Natural killer cell (primary cell): ENCODE measurements at regions not wholly inside any gene's neighbourhood (a gene's known extent, or its start where the extent isn't known, plus 50 kb on each side); places are given as distances from the start of the nearest gene placed in this dataset.

Experiments used
- ATAC-seq, 3 donors: fragments of 150-1000 bp in 2 of 3; fragments of 200-7000 bp in 1 of 3; cut with Tn5 transposase; 1 replicate in 1 of 3; 2 replicates in 2 of 3; pipeline ENCODE4 v1.10.0; 2021; ENCODE audit warnings: mild to moderate bottlenecking in 2 of 3, moderate library complexity in 2 of 3
- DNase-seq, 2 donors: peaks; one replicate each; pipeline versions ENCODE4 v3.0.0 to v3.0.0-alpha.2; 2013 to 2021; ENCODE audit warnings: mixed read lengths in 1 of 2
- H3K27ac ChIP-seq: one replicate; pipeline ENCODE4 v1.5.1; 2013; ENCODE audit warnings: mild to moderate bottlenecking, low read length
- H3K27me3 ChIP-seq: one replicate; pipeline ENCODE4 v1.6.1; 2013; ENCODE audit warnings: low read length; ENCODE audit not compliant: control insufficient read depth, insufficient read depth
- H3K36me3 ChIP-seq: one replicate; pipeline ENCODE4 v1.6.1; 2013; ENCODE audit warnings: low read length; ENCODE audit not compliant: control insufficient read depth, insufficient read depth
- H3K4me1 ChIP-seq: one replicate; pipeline ENCODE4 v1.6.1; 2013; ENCODE audit warnings: low read length; ENCODE audit not compliant: control insufficient read depth, insufficient read depth
- H3K4me3 ChIP-seq: one replicate; pipeline ENCODE4 v1.5.1; 2013; ENCODE audit warnings: low read length
- H3K9me3 ChIP-seq: one replicate; pipeline ENCODE4 v1.6.1; 2013; ENCODE audit warnings: low read length; ENCODE audit not compliant: control insufficient read depth, insufficient read depth
- H3K27ac Mint-ChIP-seq, 2 donors: one replicate each; pipeline ENCODE4 v1.8.0; 2022; ENCODE audit warnings: mild to moderate bottlenecking in 2 of 2, mixed read lengths in 2 of 2, moderate library complexity in 1 of 2
- H3K27me3 Mint-ChIP-seq, 2 donors: one replicate each; pipeline ENCODE4 v1.8.0; 2022; ENCODE audit warnings: low read depth in 2 of 2, mixed read lengths in 2 of 2
- H3K36me3 Mint-ChIP-seq: one replicate; pipeline ENCODE4 v1.8.0; 2022; ENCODE audit warnings: mixed read lengths
- H3K4me1 Mint-ChIP-seq, 2 donors: one replicate each; pipeline ENCODE4 v1.8.0; 2022; ENCODE audit warnings: mixed read lengths in 2 of 2
- H3K4me3 Mint-ChIP-seq: one replicate; pipeline ENCODE4 v1.8.0; 2022; ENCODE audit warnings: mild to moderate bottlenecking, moderate library complexity, mixed read lengths
- H3K9me3 Mint-ChIP-seq, 2 donors: one replicate each; pipeline ENCODE4 v1.8.0; 2022; ENCODE audit warnings: mixed read lengths in 2 of 2
- WGBS: methylation state at CpG from one replicate; pipeline ENCODE4 v1.1.7; 2013; ENCODE audit warnings: missing lambda C conversion rate; ENCODE audit not compliant: insufficient coverage; 5-methylcytosine and 5-hydroxymethylcytosine counted together
- intact Hi-C: fragments of 100-400 bp; cut with micrococcal nuclease; formaldehyde crosslinking; loops from one replicate; pipeline ENCODE4 v1.14.2; 2022
- TF ChIP-seq, protein P1 (sequence below): fragments of 200-600 bp; IDR thresholded peaks from one replicate; pipeline ENCODE4 v1.8.0; 2022; ENCODE audit warnings: antibody characterized with exemption

DNA sequence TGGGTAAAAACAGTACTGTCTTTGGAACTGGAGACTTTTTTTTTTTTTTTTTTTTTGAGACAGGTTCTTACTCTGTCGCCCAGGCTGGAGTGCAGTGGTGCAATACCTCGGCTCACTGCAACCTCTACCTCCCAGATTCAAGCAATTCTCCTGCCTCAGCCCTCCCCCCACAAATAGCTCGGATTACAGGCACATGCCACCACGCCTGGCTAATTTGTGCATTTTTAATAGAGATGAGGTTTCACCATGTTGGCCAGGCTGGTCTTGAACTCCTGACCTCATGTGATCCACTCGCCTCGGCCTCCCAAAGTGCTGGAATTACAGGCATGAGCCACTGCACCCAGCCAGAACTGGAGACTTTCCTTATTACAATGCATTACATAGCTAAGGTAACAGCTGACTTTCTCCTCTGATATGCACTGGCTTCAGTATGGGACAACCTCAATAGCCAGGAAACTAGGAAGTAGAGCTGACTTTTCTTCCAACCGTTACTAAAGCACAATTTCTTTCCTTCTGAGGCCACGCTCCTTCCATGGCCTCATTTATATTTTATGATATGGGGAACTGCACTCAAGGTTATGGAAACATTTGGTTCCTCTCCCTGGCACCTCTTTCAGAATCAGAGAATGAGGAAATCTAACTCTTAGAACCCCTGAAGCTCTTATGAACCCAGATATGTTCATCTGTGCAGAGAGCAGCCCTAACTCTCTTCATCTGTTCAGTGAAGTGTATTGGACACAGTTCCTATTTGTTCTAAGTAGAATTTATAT, 53.5 kb upstream of the FAM9B start:
- 89% methylated on average over 3 of the region's 8 CpGs for WGBS
- no peaks in the 10 kb centered on the region for H3K4me1 ChIP-seq
- H3K36me3 ChIP-seq = no peaks in the 10 kb centered on the region
- no peak overlapping the region for H3K4me3 Mint-ChIP-seq
- no peaks in the 10 kb centered on the region for H3K9me3 Mint-ChIP-seq
- no peaks in the 10 kb centered on the region for H3K27me3 ChIP-seq
- DNase-seq (no peak), ATAC-seq (no peak)
- no peak overlapping the region for H3K27ac Mint-ChIP-seq
- H3K36me3 Mint-ChIP-seq = no peaks in the 10 kb centered on the region
- TF ChIP-seq, protein P1, sequence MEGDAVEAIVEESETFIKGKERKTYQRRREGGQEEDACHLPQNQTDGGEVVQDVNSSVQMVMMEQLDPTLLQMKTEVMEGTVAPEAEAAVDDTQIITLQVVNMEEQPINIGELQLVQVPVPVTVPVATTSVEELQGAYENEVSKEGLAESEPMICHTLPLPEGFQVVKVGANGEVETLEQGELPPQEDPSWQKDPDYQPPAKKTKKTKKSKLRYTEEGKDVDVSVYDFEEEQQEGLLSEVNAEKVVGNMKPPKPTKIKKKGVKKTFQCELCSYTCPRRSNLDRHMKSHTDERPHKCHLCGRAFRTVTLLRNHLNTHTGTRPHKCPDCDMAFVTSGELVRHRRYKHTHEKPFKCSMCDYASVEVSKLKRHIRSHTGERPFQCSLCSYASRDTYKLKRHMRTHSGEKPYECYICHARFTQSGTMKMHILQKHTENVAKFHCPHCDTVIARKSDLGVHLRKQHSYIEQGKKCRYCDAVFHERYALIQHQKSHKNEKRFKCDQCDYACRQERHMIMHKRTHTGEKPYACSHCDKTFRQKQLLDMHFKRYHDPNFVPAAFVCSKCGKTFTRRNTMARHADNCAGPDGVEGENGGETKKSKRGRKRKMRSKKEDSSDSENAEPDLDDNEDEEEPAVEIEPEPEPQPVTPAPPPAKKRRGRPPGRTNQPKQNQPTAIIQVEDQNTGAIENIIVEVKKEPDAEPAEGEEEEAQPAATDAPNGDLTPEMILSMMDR = no peak
- H3K27me3 Mint-ChIP-seq = peaks cover 2 to 18% of the 10 kb centered on the region in 2 donors
- H3K4me1 Mint-ChIP-seq = peaks cover 5 to 6% of the 10 kb centered on the region in 2 donors
- H3K4me3 ChIP-seq = no peak overlapping the region
- intact Hi-C loops = no loop called here
- no peaks in the 10 kb centered on the region for H3K9me3 ChIP-seq
- H3K27ac ChIP-seq = no peak overlapping the region

DNA sequence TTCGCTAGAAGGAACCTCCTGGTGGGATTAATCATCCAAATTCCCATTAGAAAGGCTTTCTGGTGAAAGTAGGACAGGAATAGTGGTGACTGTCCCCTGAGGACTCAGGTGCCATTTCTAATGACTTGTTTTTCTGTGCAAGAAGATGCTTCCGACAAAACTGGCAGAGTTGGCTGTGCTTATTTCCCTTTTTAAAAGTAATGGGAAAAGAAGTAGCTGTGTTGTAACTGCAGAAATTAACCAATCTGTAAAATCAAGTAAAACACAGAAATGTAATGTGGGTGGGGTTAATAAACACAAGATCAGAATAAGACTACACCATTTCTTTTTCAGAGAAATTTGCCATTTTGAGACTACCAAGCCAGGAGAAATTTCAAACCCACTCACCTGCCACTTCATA, 55.0 kb upstream of the FAM9B start:
- H3K27ac Mint-ChIP-seq = no peak overlapping the region
- H3K27ac ChIP-seq = no peak overlapping the region
- H3K4me1 Mint-ChIP-seq = peaks cover 5 to 6% of the 10 kb centered on the region in 2 donors
- H3K27me3 ChIP-seq = no peaks in the 10 kb centered on the region
- no peaks in the 10 kb centered on the region for H3K36me3 Mint-ChIP-seq
- 96% methylated on average over 2 of the region's 2 CpGs for WGBS
- H3K27me3 Mint-ChIP-seq = peaks cover 2 to 18% of the 10 kb centered on the region in 2 donors
- no peaks in the 10 kb centered on the region for H3K36me3 ChIP-seq
- TF ChIP-seq, protein P1 = no peak
- ATAC-seq (no peak), DNase-seq (no peak)
- intact Hi-C loops = no loop called here
- H3K9me3 Mint-ChIP-seq = no peaks in the 10 kb centered on the region
- H3K9me3 ChIP-seq = no peaks in the 10 kb centered on the region
- no peaks in the 10 kb centered on the region for H3K4me1 ChIP-seq
- H3K4me3 Mint-ChIP-seq = no peak overlapping the region
- H3K4me3 ChIP-seq = no peak overlapping the region

DNA sequence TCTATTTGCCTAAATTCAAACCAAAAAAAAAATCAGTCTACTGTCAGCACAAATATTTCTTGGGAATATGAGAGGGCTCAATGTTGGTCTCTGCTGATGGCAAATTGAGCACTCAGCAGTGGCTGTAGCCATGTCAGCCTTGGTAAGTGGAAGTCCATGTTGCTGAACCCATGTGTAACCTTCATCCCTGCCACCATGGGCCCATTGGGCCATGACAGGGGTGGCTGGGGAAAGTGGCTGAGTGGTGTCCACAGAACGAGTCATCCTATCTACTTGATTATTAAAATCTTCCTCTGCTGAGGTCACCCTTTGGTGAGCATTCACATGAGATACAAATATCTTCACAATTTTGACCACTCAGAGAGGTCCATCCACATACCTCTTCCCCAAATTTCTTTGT, 56.8 kb upstream of the FAM9B start:
- Histone ChIP-seq H3K27me3 (no peaks in the 10 kb centered on the region), H3K9me3 (no peaks in the 10 kb centered on the region), H3K4me3 (no peak overlapping the region), H3K4me1 (no peaks in the 10 kb centered on the region), H3K27ac (no peak overlapping the region), H3K36me3 (no peaks in the 10 kb centered on the region)
- Mint-ChIP-seq H3K9me3 (peaks cover 2 to 3% of the 10 kb centered on the region in 2 donors), H3K4me1 (peaks cover 5 to 6% of the 10 kb centered on the region in 2 donors), H3K27ac (no peak overlapping the region), H3K4me3 (no peak overlapping the region), H3K36me3 (no peaks in the 10 kb centered on the region), H3K27me3 (peaks cover 3 to 18% of the 10 kb centered on the region in 2 donors)
- intact Hi-C loops = no loop called here
- ATAC-seq = no peak
- 88% methylated on average over 1 of the region's 1 CpG for WGBS
- TF ChIP-seq, protein P1 = no peak
- no peak for DNase-seq

DNA sequence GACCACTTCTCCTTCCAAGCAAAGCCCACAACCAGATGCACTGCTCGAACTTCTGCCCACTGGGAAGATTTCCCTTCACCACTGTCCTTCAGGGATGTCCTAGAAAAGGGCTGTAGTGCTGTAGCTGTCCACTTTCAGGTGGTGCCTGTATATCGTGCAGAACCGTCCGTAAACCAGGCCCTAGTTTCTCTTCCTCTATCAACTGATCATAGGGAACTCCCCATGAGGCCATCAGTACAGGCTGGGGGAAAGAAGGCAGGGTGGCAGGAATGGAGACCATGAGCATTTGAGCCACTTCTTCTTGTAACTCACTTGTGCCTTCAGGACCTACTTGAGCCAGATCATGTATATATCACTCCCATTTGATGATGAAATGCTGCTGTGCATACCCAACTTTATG, 57.3 kb upstream of the FAM9B start:
- Mint-ChIP-seq H3K27ac (no peak overlapping the region), H3K4me3 (no peak overlapping the region), H3K36me3 (no peaks in the 10 kb centered on the region), H3K9me3 (peaks cover 2 to 3% of the 10 kb centered on the region in 2 donors), H3K27me3 (peaks cover 3 to 15% of the 10 kb centered on the region in 2 donors), H3K4me1 (peaks cover 5 to 6% of the 10 kb centered on the region in 2 donors)
- Histone ChIP-seq H3K4me3 (no peak overlapping the region), H3K4me1 (no peaks in the 10 kb centered on the region), H3K27ac (no peak overlapping the region), H3K9me3 (no peaks in the 10 kb centered on the region), H3K36me3 (no peaks in the 10 kb centered on the region), H3K27me3 (no peaks in the 10 kb centered on the region)
- ATAC-seq (no peak), DNase-seq (no peak)
- intact Hi-C loops = no loop called here
- TF ChIP-seq, protein P1 = no peak
- no CpG with 5 or more reads among the region's 4 CpGs for WGBS
